OCI-LY7 (cell line): ENCODE measurements at regions not wholly inside any gene's neighbourhood (a gene's known extent, or its start where the extent isn't known, plus 50 kb on each side); places are given as distances from the start of the nearest gene placed in this dataset.

Source experiments
- EZH2phosphoT487 ChIP-seq: fragments of 200-600 bp; sonication (generic); IDR thresholded peaks from 2 replicates; pipeline ENCODE4 v1.6.1; 2018; ENCODE audit warnings: low read depth, borderline replicate concordance, mild to moderate bottlenecking, mixed run types, antibody characterized with exemption, low read length, moderate library complexity, mixed read lengths
- TF ChIP-seq, protein P1 (sequence below): fragments of 200-600 bp; sonication (generic); conservative IDR thresholded peaks from 2 replicates; pipeline ENCODE4 v1.5.1; 2014; ENCODE audit warnings: mild to moderate bottlenecking, antibody characterized with exemption, low read length, moderate library complexity, mixed read lengths

DNA sequence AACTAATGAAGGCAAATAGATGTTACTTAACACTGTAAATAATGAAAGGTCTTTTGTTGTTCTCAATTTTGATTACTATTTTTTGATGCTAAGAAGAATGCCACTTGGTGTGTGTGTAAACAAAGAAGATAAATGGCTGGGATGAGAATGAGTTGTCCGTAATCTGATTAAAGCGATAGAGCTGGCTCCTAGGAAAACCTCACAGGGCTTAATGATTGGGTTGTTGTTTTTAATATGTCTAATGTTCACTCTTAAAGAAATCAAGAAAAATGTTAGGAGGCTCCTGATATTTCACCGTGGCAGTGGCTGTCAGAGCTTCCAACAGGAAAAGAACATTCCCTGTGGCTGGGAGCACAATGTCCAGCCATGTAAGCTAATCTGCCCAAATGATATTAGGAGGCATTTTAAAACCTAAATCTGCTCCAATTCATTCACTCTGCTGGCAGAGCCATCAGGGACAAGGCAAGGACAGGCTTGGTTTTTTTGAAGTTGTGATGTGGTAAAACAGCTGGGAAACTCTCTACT, 243.9 kb downstream of the SNX10 start:
- TF ChIP-seq, protein P1, sequence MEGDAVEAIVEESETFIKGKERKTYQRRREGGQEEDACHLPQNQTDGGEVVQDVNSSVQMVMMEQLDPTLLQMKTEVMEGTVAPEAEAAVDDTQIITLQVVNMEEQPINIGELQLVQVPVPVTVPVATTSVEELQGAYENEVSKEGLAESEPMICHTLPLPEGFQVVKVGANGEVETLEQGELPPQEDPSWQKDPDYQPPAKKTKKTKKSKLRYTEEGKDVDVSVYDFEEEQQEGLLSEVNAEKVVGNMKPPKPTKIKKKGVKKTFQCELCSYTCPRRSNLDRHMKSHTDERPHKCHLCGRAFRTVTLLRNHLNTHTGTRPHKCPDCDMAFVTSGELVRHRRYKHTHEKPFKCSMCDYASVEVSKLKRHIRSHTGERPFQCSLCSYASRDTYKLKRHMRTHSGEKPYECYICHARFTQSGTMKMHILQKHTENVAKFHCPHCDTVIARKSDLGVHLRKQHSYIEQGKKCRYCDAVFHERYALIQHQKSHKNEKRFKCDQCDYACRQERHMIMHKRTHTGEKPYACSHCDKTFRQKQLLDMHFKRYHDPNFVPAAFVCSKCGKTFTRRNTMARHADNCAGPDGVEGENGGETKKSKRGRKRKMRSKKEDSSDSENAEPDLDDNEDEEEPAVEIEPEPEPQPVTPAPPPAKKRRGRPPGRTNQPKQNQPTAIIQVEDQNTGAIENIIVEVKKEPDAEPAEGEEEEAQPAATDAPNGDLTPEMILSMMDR: no peak
- no peak for TF ChIP-seq EZH2phosphoT487
